Fibroblast of upper back skin (primary cell): ENCODE measurements at regions not wholly inside any gene's neighbourhood (a gene's known extent, or its start where the extent isn't known, plus 50 kb on each side); places are given as distances from the start of the nearest gene placed in this dataset.
"Not testable (repeated sequence)": the region's sequence is repeated elsewhere in the genome, so short reads cannot be mapped to it uniquely, and the experiment has no call there.

ENCODE experiments used
- DNase-seq: peaks from one replicate; pipeline ENCODE4 v3.0.0-alpha.2; 2013

DNA sequence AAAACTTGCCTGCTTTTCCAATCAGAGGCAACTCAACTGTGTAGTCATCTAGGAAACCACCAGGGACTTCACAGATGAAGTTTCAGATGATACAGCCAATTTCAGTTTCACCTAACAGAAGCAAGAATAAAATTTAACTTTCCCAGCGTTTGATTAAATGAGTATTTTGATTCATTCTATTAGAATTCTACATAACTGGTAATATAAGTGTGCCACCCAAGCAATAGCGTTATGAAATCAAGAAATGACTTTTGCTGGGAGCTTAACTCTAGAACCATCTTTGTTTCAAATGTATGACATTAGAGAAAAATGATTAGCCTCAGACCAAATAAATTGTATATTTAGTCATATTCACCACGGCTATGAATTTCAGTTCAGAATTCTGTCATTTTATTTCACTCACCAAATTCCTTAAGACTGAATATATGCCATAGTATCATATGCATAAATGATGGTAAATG is 239.3 kb downstream of the NRIP1 start:
- no peak for DNase-seq

DNA sequence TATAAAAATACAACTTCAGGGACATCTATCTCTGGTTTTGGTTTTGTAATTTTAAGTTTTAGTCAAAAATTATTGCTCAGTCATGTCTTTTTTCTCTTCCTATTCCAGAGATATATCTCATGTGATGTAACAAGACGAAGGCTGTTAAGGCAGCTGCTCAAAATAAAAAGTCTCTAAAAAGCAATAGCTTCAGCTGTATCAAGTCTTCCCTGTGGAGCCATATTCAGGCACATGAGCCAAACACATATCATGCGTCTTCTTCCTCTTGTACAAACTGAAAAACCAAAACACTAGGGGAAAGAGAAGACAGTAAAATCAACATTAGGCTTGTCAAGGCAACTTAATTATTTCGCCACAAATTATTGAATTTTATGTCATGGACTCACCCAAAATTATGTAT is 240.7 kb downstream of the NRIP1 start:
- DNase-seq, result no peak

DNA sequence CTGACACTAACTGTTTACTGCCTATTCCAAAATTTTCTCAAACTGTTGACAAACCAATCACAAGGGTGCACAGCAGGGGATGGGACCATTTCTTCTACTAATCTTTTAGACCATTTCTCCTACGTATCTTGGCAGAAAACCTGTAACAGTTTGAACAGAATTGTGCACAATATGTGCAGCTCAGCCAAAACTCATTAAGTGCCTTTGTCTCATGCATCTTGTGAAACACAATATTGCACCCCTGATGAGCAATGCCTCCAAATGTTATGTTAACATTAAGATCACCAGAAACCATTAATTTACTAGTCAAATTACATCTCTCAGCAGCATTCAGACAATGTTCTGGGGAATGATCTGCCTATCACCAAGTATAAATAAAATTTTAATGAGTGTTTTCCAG is 247.5 kb downstream of the NRIP1 start:
- no peak for DNase-seq

DNA sequence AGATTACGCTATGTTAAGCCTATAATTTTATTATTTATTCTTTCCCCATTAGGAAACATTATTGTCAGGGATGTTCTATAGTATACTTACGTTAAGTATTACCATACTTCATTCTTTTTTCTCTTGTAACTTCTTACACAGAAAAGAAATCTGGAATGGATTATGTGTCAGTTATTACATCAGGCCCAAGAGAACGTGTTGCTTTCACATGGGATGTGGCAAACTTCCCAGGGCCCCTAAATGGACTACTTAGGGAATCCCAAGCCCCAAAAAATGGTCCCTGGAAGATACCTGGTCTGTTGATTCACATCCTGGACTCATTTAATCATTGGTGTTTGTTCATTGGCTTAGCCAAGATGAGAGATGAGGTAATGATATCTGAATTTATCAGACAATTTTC is 249.8 kb downstream of the NRIP1 start:
- DNase-seq, result peak; percentile 58

DNA sequence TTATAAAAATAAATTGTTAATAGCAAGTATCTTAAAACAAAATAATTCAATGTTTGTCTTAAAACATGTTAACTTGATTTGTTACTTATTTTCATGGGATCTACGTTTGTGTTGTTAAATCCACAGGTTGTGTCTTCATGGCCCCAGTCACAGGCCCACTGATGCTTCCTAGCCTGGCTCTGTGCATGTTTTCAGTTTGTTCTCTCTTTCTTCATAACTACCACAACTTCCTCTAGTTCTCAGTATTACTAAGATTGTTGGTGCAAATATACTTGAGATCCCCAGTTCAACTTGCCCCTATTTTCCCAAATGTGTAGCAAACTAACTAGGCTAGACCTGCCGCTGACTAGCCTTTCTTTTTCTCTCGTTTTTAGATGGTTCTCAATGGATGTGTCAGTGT is 250.5 kb downstream of the NRIP1 start:
- DNase-seq, result no peak

DNA sequence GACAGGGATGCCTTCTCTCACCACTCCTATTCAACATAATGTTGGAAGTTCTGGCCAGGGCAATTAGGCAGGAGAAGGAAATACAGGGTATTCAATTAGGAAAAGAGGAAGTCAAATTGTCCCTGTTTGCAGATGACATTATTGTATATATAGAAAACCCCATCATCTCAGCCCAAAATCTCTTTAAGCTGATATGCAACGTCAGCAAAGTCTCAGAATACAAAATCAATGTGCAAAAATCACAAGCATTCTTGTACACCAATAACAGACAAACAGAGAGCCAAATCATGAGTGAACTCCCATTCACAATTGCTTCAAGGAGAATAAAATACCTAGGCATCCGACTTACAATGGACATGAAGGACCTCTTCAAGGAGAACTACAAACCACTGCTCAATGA is 258.1 kb upstream of the SAMSN1 start:
- not testable (repeated sequence) for DNase-seq

DNA sequence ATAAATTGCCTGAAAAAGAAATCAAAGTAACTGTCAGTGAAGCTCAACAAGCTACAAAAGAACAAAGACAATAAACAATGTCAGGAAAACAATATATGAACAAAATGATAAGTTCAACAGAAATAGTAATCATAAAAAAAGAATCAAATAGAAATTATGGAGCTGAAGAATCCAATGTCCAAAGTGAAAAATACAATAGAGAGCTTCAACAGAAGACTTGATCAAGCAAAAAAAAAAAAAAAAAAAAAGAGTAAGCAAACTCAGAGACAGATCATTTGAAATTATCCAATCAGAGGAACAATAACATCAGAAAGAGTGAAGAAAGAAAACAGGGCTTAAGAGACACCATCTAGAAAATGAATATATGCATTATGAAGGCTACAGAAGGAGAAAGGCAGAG is 251.4 kb upstream of the SAMSN1 start:
- DNase-seq, result no peak

DNA sequence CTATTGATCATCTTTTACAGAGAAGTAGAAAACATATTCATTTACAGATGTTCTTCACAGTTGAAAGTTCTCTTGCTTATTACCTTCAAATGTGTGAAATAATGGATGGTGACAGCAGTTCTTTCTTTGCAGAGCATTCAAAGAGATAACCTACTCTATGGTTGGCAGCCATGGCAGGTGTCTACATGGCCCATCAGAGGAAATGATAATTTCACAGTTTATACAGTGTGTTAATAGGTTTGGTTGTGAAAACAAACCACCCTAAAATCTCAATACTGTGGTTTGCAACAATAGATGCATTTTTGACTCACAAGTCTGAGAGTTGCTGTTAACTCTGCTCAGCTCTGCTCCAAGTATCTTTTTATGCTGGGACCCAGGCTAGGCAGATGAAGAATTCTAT is 241.2 kb upstream of the SAMSN1 start:
- no peak for DNase-seq

DNA sequence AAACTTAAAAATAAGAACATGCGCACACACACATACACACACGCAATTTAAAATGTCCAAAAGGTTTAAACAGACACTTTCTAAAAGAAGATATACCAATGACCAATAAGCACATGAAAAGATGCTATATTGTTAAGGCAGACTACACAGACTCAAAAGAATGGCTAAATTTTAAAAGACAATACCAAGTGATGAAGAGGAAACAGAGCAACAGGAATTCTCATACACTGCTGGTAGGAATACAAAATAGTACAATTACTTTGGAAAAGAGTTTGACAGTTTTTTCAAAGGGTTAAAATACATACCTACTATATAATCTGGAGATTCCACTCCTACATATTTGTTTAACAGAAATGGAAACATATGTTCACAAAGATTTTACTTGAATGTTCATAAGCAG is 239.6 kb upstream of the SAMSN1 start:
- no peak for DNase-seq

DNA sequence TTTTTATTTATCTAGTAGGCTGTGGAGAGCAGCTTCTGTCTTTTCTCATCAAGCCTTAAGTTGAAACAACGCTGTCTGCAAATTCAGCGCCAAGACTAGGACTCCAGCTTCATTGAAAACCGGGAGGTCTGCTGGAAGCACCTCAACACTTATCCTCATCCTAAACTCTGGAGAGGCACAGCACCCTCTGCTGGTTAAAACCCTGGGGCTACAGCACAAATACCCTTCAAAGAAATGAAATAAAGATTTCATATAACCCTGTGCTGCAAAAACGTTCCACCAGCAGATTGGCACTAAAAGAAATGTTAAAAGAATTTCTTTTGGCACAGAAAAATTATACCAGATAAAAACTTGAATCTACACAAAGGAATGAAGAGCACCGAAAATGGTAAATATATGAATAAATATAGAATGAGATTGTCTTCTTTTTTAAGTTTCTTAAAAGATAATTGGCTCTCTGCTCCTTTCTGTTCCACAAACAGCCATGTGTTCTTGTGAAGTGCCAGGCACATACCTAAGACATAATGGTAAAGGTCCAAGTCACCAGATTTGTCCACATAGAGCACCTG is 227.7 kb upstream of the SAMSN1 start:
- peak; percentile 11 for DNase-seq

DNA sequence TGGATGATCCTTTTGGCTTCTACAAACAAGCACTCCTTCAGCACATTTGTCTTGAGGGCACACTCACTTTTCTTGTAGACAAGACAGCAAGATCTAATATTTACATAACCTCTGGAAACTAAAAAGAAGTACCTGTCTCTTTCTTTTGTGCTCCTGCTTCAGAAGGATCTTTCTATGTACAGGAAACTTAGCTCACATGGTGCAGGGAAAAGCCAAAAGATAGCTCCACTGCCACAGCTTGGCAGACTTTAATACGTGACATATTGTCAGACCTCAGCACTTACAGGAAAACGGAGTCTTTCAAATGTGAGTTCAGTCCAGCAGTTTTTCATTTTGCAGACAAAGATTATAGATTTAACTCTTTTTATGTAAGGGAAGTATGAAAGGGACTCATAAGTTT is 225.5 kb upstream of the SAMSN1 start:
- DNase-seq, result no peak

DNA sequence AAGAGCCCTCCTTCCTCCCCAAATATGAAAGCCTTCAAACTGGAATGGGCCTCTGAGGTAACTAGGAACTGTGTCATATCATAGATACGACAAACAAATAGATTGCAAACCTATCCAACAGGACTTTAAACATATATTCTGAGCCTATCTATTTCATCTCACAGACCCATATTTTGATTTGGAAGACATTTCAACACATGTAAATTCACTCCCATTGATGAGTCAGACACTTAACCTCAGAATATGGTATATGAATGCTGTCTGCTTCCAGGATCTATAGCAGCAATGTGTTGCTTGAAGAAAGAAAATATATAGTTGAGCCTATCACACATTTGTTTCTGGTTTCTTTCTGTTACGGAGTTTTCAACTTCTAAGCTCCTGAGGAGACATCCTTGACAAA is 221.9 kb upstream of the SAMSN1 start:
- DNase-seq, result peak; percentile 17

DNA sequence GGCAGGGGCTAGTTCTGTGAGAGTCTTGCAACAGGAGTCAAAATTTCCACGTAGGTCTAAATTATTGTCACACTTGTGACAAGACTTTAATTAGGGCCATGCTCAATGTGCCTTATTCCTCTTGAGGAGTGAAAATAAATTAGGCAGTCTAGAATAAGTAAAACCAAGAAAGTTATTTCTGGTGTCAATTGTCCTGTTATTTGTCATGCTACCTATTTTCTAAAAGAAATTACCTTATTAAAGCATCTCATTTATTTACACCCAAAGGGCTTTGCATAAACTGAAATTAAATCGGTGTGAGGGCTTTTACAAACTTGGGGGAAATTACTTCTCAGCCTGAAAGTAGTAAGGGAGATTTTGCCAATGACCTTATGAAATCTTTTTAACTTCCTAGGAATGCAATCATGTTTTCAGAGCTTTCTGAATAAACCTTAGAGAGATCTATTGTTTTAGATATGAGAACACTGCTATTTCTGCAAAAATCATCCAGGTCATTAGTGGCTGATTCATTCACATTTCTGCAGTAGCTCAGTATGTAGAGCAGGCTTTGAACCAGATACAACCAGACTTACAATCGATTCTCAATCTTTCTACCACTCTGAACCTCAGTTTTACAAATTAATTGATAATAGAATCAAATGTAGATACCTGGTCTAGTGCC is 221.2 kb upstream of the SAMSN1 start:
- DNase-seq, result no peak

DNA sequence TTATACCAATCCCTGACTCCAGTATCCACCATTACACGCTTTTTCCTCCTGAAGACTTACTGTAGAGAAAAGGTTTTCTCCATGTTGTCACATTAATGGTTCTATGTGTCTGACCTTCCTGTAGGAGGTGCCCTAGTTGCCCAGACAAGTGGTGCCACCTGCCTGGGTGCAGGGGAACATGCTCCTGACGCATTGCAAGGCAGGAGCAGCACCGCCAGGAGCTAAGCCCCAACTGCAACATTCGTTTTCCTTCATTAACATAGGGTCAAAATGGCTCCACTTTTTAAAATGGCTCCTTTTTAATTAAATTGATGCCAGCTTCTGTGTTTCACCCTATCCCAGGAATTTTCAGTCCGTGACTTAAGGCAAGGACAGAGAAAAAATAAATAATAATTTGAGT is 220.1 kb upstream of the SAMSN1 start:
- DNase-seq, result no peak

DNA sequence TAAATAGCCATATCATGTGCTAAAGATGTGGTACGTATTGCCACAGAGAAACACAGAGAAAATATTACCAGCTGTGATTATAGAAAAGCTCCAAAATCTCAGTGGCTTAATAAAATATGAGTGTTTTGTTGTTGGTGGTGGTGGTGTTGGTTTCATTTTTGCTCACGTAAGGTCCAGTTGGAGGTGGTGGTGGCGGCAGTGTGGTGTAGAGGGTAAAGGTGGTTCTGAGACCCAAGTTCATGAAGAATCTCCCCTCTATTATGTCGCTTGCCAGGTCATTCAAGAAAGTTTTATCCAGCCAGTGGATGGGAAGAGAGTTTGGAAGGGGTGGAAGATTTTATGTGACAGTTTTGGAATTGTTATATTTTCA is 217.6 kb upstream of the SAMSN1 start:
- no peak for DNase-seq

DNA sequence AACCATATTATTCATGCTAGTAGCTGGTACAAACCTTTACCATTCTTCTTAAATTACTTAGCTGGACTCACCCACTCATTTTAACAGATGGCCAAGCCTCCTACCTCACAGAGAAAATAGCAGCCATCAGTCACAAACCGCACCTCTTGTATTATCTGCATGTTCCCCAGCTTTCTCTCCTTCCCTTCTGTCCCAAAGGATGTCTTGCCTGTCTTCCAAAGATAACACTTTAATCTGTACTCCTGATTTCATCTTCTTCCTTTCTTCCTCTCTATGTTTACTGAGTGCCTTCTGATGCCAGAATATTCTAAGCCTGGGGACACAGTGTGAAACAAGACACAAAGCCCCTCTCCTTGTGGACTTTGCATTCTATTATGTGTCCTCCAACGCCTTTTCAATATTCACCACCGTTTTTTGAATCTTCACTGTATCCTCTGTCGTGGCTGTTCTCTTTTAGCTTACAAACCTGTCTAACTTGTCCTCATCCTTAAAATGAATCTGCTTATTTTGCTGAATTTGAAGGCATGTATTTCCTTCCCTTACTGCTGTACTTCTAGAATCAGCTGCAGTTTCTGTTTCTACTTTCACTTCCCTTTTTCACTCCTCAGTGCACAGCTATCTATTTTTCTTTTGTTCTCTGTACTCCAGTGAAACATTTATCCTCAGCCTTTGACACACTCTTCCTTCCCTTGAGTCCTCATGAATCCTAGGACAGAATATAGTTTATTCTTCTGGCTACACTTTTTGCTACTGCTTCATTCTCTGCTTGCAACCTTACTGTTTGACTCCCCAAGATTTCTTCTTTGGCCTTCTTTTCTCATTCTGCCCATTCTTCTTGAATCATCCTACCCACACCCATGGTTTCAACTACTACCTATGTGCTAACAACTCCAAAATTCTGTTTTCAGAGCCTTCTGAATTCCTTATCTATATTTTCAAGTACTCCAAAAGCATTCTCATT is 216.9 kb upstream of the SAMSN1 start:
- DNase-seq, result no peak

DNA sequence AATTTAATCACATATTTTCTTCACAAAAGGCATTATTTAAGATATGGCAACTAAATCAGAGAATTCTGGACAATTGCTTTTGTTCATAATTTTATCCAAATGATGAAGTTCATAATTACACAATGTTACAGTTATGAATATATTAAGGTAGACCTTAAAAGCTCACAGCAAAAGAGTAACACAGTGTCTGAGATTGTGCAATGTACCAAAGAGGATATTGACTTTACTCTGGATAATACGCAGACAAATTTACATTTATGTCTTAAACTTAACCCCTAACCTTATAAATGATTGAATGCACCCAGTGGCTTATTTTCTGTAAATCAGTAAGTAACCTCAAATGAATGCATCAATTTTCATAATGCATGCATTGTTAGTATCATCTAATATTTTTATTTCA is 216.2 kb upstream of the SAMSN1 start:
- DNase-seq, result no peak

DNA sequence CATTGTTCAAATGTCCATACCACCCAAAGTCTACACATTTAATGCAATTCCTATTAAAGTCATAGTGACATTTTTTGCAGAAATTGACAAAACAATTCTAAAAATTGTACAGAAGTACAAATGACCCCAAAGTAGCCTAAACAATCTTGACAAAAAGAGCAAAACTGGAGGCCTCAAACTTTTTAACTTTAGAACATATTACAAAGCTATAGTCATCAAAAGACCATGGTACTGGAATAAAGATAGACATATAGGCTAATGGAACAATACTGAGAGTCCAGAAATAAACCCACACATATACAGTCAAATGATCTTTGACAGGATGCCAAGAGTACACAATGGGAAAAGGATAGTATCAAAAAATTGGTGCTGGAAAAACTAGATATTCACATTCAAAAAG is 213.2 kb upstream of the SAMSN1 start:
- no peak for DNase-seq

DNA sequence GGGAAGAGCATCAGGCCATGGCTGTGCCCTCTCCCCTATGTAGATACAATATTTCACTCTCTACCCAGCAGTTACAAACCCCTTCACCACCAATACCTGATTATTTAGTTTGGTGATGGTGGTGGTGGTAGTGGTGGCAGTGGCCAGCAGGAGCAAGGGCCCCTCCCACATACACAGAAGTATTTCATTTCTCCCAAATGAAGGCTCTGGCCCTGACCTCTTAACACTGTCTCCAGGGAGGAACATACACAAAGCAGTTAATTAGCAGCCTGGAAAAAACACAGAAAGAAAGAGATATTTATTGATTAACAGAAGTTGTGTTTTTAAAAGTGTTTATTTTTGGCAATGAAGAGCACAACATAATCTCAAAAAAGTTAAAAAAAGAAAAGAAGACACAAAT is 212.7 kb upstream of the SAMSN1 start:
- DNase-seq, result no peak

DNA sequence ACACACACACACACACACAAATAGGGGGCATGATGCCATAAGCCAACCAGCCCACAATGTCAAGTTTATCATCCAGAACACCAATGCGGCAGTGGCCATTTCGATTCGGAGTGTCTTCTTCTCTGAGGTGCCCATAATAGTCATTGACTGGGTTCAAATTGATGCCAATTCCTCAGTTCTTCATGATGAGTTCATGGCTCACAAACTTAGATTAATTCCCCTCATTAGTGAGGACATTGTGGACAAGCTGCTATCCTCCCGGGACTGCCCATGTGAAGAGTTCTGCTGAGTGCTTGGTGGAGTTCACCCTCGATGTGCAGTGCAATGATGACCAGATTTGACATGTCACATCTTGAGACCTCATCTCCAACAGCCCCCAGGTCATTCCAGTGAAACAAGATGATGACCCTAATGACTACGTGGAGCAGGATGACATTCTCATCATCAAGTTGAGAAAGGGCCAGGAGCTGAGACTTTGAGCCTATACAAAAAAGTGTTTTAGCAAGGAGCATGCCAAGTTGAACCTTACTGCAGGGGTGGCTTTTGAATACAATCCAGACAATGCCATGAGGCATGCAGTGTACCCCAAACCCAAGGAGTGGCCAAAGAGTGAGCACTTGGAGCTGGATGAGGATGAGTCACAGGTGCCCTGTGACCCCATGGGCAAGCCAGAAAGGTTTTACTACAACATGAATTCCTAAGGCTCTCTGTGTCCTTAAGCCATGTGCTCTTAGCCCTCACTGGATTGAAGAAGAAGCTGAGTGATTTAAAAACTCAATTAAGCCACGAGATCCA is 211.6 kb upstream of the SAMSN1 start:
- DNase-seq, result no peak

DNA sequence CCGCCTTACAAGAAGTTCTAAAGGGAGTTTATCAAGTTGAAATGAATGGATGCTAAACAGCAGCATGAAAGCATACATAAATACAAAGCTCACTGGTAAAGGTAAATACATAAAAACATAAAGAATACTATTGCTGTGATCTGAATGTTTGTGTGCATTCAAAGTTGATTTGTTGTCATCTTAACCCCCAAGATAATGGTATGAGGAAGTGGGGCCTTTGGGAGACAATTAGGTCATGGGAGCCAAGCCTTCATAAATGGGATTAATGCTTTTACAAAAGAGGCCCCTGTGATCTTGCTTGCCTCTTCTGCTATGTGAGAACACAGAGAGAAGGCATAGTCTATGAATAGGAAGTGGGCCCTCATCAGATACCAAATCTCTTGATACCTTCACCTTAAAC is 209.0 kb upstream of the SAMSN1 start:
- no peak for DNase-seq

DNA sequence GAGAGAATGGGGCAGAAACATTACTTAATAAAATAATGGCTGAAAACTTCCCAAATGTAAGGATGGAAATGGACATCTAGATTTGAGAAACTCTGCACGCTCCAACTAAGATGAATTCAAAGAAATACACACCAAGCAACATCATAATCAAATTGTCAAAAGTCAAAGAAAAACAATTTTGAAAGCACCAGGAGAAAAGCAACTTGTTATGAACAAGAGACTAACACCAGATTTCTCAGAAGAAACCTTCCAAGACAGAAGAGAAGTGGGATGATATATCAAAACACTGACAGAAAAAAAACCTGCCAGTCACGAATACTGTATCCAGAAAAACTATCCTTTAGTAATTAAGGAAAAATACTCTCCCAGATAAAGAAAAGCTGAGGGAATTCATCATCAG is 208.6 kb upstream of the SAMSN1 start:
- no peak for DNase-seq

DNA sequence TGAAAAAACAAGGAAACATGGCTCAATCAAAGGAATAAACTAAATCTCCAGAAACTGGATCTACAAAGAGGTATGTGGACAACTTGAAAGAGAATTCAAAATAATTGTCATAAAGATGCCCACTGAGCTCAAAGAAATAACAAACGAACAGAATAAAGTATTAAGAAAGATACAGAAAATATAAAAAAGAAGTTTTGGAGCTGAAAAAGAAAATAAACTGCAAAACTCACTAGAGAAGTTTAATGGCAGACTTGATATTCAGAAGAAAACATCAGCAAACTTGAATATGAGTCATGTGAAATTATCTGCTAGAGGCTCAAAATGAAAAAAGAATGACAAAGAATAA is 208.1 kb upstream of the SAMSN1 start:
- no peak for DNase-seq
